ENCODE measurements at regions not wholly inside any gene's neighbourhood (a gene's known extent, or its start where the extent isn't known, plus 50 kb on each side); places are given as distances from the start of the nearest gene placed in this dataset.

DNA sequence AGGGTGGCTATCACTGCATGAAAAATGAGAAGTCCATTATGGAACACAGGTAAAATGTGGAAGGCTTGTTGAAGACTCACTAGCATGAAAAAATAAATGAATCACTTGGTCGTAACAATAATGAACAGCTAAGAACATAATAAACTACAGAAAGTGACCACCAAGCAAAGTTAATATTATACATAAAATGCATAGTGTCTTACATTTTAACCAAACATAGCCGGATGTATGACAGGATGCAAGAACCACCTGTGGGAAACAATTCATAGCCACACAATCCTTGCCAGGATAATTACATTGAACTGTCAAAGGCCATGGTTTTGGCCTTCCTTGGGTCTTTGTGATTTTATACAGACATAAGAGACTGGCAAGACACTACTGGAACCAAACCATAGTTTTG is 81.9 kb upstream of the ATXN3L start:
- ATAC-seq (no peak), DNase-seq (ENCODE audit: low spot score) (no peak)
- Mint-ChIP-seq H3K27ac (no peak overlapping the region), H3K27me3 (ENCODE audit: low read depth) (peaks cover under 1% of the 10 kb centered on the region; the same call in 1 of the 2 replicates), H3K4me1 (peaks cover 25% of the 10 kb centered on the region), H3K36me3 (0 out of 2 replicates have a peak, but pooled peaks cover 4% of the 10 kb centered on the region), H3K4me3 (no peak overlapping the region), H3K9me3 (peaks cover 8% of the 10 kb centered on the region)
- TF ChIP-seq, protein P1, sequence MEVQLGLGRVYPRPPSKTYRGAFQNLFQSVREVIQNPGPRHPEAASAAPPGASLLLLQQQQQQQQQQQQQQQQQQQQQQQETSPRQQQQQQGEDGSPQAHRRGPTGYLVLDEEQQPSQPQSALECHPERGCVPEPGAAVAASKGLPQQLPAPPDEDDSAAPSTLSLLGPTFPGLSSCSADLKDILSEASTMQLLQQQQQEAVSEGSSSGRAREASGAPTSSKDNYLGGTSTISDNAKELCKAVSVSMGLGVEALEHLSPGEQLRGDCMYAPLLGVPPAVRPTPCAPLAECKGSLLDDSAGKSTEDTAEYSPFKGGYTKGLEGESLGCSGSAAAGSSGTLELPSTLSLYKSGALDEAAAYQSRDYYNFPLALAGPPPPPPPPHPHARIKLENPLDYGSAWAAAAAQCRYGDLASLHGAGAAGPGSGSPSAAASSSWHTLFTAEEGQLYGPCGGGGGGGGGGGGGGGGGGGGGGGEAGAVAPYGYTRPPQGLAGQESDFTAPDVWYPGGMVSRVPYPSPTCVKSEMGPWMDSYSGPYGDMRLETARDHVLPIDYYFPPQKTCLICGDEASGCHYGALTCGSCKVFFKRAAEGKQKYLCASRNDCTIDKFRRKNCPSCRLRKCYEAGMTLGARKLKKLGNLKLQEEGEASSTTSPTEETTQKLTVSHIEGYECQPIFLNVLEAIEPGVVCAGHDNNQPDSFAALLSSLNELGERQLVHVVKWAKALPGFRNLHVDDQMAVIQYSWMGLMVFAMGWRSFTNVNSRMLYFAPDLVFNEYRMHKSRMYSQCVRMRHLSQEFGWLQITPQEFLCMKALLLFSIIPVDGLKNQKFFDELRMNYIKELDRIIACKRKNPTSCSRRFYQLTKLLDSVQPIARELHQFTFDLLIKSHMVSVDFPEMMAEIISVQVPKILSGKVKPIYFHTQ (CRISPR knock-in tag; IDR thresholded peaks at IDR 0.05): no peak
- TF ChIP-seq IRF2 (CRISPR knock-in tag; IDR thresholded peaks at IDR 0.05; ENCODE audit: borderline replicate concordance, low read depth) (no peak), ZNF671 (CRISPR knock-in tag; IDR thresholded peaks at IDR 0.05) (no peak)
- TF ChIP-seq, protein P2, sequence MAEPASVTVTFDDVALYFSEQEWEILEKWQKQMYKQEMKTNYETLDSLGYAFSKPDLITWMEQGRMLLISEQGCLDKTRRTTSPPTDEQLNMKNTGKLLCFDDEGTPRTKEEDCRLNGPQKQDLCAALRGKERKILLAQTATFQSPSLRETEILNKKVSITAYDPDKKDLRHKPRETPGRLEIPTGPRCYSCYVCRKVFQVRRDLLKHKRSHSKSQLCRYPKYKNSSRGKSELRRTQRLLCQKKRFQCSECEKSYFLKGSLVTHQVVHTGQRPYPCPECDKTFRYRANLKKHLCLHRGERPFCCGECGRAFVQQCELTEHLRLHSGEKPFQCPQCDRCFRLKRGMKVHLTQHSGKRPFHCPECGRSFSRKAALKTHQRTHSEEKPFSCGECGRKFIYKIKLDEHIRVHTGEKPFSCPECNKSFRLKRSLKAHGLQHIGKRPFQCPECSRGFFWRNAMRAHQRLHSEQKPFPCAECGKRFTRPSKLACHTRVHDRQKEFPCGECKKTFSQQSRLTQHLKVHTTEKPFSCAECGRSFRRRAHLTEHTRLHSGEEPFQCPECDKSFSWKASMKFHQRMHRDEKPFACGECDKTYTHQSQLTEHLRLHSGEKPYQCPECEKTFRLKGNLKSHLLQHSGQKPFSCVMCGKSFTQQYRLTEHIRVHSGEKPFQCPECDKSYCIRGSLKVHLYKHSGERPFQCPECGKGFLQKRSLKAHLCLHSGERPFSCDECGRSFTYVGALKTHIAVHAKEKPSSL (CRISPR knock-in tag; conservative IDR thresholded peaks at IDR 0.05): no peak
- ChIA-PET POLR2A (no interaction called here), CTCF (no interaction called here)

DNA sequence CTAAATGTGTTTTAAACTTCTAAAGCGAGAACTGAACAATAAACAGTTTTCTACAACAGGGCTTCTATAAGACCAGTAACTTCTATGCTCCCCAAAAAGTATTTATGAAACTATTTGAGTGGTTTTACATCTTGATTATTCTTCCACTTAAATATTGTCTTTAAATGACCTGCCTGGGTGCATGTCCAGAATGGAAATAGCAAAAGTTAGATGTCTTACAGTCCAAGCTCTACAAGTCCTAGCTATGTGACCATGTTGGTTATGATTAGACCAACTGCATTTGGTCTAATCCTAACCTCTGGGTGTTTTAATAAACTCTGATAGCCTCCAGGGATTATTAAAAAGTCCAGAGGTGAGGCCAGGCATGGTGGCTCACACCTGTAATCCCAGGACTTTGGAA is 79.0 kb upstream of the ATXN3L start:
- CTCF ChIA-PET: no interaction called here
- Mint-ChIP-seq H3K27ac (no peak overlapping the region), H3K4me1 (peaks cover 13% of the 10 kb centered on the region), H3K27me3 (ENCODE audit: low read depth) (no peaks in the 10 kb centered on the region; the same call in 1 of the 2 replicates), H3K9me3 (peaks cover 8% of the 10 kb centered on the region), H3K4me3 (no peak overlapping the region), H3K36me3 (no peaks in the 10 kb centered on the region)
- ATAC-seq: no peak
- DNase-seq (ENCODE audit: low spot score): no peak
- POLR2A ChIA-PET: no interaction called here
- no peak for TF ChIP-seq ZNF138 (CRISPR knock-in tag; conservative IDR thresholded peaks at IDR 0.05)
- TF ChIP-seq, protein P3, sequence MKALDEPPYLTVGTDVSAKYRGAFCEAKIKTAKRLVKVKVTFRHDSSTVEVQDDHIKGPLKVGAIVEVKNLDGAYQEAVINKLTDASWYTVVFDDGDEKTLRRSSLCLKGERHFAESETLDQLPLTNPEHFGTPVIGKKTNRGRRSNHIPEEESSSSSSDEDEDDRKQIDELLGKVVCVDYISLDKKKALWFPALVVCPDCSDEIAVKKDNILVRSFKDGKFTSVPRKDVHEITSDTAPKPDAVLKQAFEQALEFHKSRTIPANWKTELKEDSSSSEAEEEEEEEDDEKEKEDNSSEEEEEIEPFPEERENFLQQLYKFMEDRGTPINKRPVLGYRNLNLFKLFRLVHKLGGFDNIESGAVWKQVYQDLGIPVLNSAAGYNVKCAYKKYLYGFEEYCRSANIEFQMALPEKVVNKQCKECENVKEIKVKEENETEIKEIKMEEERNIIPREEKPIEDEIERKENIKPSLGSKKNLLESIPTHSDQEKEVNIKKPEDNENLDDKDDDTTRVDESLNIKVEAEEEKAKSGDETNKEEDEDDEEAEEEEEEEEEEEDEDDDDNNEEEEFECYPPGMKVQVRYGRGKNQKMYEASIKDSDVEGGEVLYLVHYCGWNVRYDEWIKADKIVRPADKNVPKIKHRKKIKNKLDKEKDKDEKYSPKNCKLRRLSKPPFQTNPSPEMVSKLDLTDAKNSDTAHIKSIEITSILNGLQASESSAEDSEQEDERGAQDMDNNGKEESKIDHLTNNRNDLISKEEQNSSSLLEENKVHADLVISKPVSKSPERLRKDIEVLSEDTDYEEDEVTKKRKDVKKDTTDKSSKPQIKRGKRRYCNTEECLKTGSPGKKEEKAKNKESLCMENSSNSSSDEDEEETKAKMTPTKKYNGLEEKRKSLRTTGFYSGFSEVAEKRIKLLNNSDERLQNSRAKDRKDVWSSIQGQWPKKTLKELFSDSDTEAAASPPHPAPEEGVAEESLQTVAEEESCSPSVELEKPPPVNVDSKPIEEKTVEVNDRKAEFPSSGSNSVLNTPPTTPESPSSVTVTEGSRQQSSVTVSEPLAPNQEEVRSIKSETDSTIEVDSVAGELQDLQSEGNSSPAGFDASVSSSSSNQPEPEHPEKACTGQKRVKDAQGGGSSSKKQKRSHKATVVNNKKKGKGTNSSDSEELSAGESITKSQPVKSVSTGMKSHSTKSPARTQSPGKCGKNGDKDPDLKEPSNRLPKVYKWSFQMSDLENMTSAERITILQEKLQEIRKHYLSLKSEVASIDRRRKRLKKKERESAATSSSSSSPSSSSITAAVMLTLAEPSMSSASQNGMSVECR (CRISPR knock-in tag; IDR thresholded peaks at IDR 0.05; ENCODE audit: borderline replicate concordance): no peak
- no peak for TF ChIP-seq ESRRA (CRISPR knock-in tag; IDR thresholded peaks at IDR 0.05; ENCODE audit: borderline replicate concordance)
- no peak for TF ChIP-seq TEAD1 (CRISPR knock-in tag; IDR thresholded peaks at IDR 0.05)
- TF ChIP-seq, protein P4, sequence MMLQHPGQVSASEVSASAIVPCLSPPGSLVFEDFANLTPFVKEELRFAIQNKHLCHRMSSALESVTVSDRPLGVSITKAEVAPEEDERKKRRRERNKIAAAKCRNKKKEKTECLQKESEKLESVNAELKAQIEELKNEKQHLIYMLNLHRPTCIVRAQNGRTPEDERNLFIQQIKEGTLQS (CRISPR knock-in tag; conservative IDR thresholded peaks at IDR 0.05): no peak
- TF ChIP-seq, protein P5, sequence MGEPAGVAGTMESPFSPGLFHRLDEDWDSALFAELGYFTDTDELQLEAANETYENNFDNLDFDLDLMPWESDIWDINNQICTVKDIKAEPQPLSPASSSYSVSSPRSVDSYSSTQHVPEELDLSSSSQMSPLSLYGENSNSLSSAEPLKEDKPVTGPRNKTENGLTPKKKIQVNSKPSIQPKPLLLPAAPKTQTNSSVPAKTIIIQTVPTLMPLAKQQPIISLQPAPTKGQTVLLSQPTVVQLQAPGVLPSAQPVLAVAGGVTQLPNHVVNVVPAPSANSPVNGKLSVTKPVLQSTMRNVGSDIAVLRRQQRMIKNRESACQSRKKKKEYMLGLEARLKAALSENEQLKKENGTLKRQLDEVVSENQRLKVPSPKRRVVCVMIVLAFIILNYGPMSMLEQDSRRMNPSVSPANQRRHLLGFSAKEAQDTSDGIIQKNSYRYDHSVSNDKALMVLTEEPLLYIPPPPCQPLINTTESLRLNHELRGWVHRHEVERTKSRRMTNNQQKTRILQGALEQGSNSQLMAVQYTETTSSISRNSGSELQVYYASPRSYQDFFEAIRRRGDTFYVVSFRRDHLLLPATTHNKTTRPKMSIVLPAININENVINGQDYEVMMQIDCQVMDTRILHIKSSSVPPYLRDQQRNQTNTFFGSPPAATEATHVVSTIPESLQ (CRISPR knock-in tag; IDR thresholded peaks at IDR 0.05): no peak
- TF ChIP-seq, protein P6, sequence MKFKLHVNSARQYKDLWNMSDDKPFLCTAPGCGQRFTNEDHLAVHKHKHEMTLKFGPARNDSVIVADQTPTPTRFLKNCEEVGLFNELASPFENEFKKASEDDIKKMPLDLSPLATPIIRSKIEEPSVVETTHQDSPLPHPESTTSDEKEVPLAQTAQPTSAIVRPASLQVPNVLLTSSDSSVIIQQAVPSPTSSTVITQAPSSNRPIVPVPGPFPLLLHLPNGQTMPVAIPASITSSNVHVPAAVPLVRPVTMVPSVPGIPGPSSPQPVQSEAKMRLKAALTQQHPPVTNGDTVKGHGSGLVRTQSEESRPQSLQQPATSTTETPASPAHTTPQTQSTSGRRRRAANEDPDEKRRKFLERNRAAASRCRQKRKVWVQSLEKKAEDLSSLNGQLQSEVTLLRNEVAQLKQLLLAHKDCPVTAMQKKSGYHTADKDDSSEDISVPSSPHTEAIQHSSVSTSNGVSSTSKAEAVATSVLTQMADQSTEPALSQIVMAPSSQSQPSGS (CRISPR knock-in tag; IDR thresholded peaks at IDR 0.05; ENCODE audit: borderline replicate concordance, low read depth): no peak
- TF ChIP-seq CBFB (CRISPR knock-in tag; IDR thresholded peaks at IDR 0.05; ENCODE audit: low read depth): no peak
- TF ChIP-seq, protein P7, sequence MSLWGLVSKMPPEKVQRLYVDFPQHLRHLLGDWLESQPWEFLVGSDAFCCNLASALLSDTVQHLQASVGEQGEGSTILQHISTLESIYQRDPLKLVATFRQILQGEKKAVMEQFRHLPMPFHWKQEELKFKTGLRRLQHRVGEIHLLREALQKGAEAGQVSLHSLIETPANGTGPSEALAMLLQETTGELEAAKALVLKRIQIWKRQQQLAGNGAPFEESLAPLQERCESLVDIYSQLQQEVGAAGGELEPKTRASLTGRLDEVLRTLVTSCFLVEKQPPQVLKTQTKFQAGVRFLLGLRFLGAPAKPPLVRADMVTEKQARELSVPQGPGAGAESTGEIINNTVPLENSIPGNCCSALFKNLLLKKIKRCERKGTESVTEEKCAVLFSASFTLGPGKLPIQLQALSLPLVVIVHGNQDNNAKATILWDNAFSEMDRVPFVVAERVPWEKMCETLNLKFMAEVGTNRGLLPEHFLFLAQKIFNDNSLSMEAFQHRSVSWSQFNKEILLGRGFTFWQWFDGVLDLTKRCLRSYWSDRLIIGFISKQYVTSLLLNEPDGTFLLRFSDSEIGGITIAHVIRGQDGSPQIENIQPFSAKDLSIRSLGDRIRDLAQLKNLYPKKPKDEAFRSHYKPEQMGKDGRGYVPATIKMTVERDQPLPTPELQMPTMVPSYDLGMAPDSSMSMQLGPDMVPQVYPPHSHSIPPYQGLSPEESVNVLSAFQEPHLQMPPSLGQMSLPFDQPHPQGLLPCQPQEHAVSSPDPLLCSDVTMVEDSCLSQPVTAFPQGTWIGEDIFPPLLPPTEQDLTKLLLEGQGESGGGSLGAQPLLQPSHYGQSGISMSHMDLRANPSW (CRISPR knock-in tag; conservative IDR thresholded peaks at IDR 0.05; ENCODE audit: low read depth): no peak
- no peak for TF ChIP-seq ZNF263 (CRISPR knock-in tag; IDR thresholded peaks at IDR 0.05; ENCODE audit: low read depth)
- TF ChIP-seq TEAD4 (CRISPR knock-in tag; IDR thresholded peaks at IDR 0.05): no peak
- no peak for TF ChIP-seq NR3C1 (CRISPR knock-in tag; conservative IDR thresholded peaks at IDR 0.05; ENCODE audit: low read depth)
- TF ChIP-seq ETV6 (CRISPR knock-in tag; IDR thresholded peaks at IDR 0.05): no peak
- no peak for TF ChIP-seq HMGA2 (CRISPR knock-in tag; IDR thresholded peaks at IDR 0.05)
